Heart right ventricle (tissue), 16 donors: ENCODE measurements at regions not wholly inside any gene's neighbourhood (a gene's known extent, or its start where the extent isn't known, plus 50 kb on each side); places are given as distances from the start of the nearest gene placed in this dataset.
A peak's percentile ranks its signal among the peaks of the same experiment; 100 is the strongest.

Experiments used
- ATAC-seq, 8 donors: fragments of 200-7000 bp; cut with Tn5 transposase; one replicate each; pipeline ENCODE4 v1.9.1; 2020; ENCODE audit warnings: mild to moderate bottlenecking in 8 of 8, moderate library complexity in 8 of 8, moderate number of reproducible peaks in 1 of 8
- DNase-seq, 2 donors: peaks; one replicate each; pipeline ENCODE4 v3.0.0-alpha.2; 2020
- H3K27ac ChIP-seq, 10 donors: fragments of 200-600 bp; sonication (generic) in 2 of 10; one replicate each; pipeline versions ENCODE4 v1.5.0 to v1.8.0; 2020 to 2022; ENCODE audit warnings: mild to moderate bottlenecking in 3 of 10
- H3K27me3 ChIP-seq, 7 donors: fragments of 200-600 bp; one replicate each; pipeline ENCODE4 v1.8.0; 2021 to 2022; ENCODE audit warnings: mild to moderate bottlenecking in 2 of 7
- H3K36me3 ChIP-seq, 9 donors: fragments of 200-600 bp; sonication (generic) in 1 of 9; one replicate each; pipeline versions ENCODE4 v1.5.0 to v1.8.0; 2020 to 2022; ENCODE audit warnings: mild to moderate bottlenecking in 2 of 9
- H3K4me1 ChIP-seq, 9 donors: fragments of 200-600 bp; sonication (generic) in 1 of 9; one replicate each; pipeline versions ENCODE4 v1.5.0 to v1.8.0; 2020 to 2022; ENCODE audit warnings: mild to moderate bottlenecking in 4 of 9
- H3K4me3 ChIP-seq, 10 donors: fragments of 200-600 bp; sonication (generic) in 2 of 10; one replicate each; pipeline versions ENCODE4 v1.5.0 to v1.8.0; 2020 to 2022; ENCODE audit warnings: mild to moderate bottlenecking in 7 of 10, moderate library complexity in 2 of 10
- H3K9me3 ChIP-seq, 11 donors: fragments of 200-600 bp in 10 of 11; sonication (generic) in 2 of 11; one replicate each; pipeline versions ENCODE4 v1.5.0 to v1.8.0; 2013 to 2022; ENCODE audit warnings: mild to moderate bottlenecking in 2 of 11, control low read depth in 1 of 11, moderate library complexity in 1 of 11
- WGBS, 2 donors: extraction: QIAGEN DNeasy Blood & Tissue Kit; methylation state at CpG; one replicate each; pipeline ENCODE4 v1.1.7; 2013; ENCODE audit warnings: inconsistent platforms in 1 of 2; 5-methylcytosine and 5-hydroxymethylcytosine counted together
- intact Hi-C, 10 donors: fragments of 100-400 bp; cut with DNase I; formaldehyde crosslinking; loops; one replicate each; pipeline versions ENCODE4 v1.11.1 to v1.14.2; 2022
- TF ChIP-seq, protein P1 (sequence below), 9 donors: fragments of 200-600 bp; sonication (generic) in 2 of 9; IDR thresholded peaks; one replicate each; pipeline versions ENCODE4 v1.5.0 to v1.8.0; 2021 to 2022; ENCODE audit warnings: antibody characterized with exemption in 9 of 9, mild to moderate bottlenecking in 5 of 9, moderate library complexity in 1 of 9
- donor health status: Arrhythmogenic right ventricular cardiomyopathy.
- donor health status: ischemic (EF 13 %, LVEDD 7.1; RV severe dilation, severe dysfunction).
- donor health status: healthy with polysubstance abuse.
- donor health status: DM: no; HTN: yes; CAD: no.
- donor health status: DM: no; HTN: no; CAD: no.
- donor health status: ischemic (EF 25% LVEDD 6.9; RV normal size, moderate dysfunction).
- donor health status: ischemic (EF 25% LVEDD 5.7; RV mildly dilated, moderate dysfunction).
- donor health status: healthy.
- donor health status: DM: yes; HTN: yes; CAD: no.
- donor health status: Ischemic cardiomyopathy.
- donor health status: ischemic (EF 35%, LVEDD 5.7; RV mildly dilated, moderate dysfunction).
- donor health status: nonischemic (EF 11% LVEDD 7.7; RV severe dilation, severe dysfunction).
- donor health status: DM: yes; HTN: yes; CAD: no.
- donor health status: PGD.
- donor health status: ischemic (EF 29% LVEDD 5.4; RV normal size, mild dysfunction).
- donor health status: nonischemic (EF 23%, LVEDD 6.1; RV moderate dilation, normal function).

DNA sequence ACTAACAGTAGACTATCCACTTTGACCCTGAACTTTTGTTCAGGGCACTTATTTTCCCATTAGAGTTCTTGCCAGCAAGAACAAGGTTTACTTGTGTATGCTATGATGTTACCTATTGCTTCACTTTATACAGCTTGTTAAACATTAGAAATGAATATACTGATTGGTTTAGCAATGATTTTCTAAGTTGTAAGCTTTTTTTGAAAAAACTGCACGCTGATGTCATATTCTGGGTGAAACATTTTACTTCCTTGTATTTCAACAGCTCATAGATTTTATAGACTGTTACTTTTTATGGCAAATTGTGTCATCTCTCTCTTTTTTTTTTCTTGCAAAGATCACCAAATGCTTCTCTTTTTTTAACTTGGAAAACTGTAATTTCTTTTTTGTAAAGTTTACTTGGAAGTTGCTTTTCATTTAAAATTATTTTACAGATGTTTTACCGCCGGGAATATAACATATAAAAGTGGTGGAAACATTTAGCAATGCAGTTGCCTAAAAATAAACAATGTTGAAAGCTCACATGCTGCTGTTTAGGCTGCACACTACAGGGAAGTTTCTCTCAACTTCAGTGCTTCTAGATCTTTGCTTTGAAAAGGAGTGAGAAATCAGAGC lies 215.3 kb upstream of the NFIA start:
- H3K4me3 ChIP-seq, result peak overlapping the region in 5 of 10 donors; percentile 1 to 44 (median 8)
- intact Hi-C loops, result loop anchor here in 2 of 10 donors (10.0 kb wide), 2 partner anchors 88 to 98 kb away; no protein-coding TSS in a partner anchor
- H3K27ac ChIP-seq, result peak overlapping the region in 3 of 10 donors; percentile 1 to 66 (median 11)

GRCh38 chr1:60866226-60866900 lies 216.0 kb upstream of the NFIA start:
- H3K27ac ChIP-seq, result peak overlapping the region in 2 of 10 donors; percentile 11 to 66
- H3K27me3 ChIP-seq, result peaks cover 0 to 5% (median 0%) of the 10 kb centered on the region in 7 donors
- no peaks in the 10 kb centered on the region for H3K9me3 ChIP-seq
- peak overlapping the region in 4 of 10 donors; percentile 1 to 44 (median 17) for H3K4me3 ChIP-seq
- 59 to 67% methylated on average over 13 of the region's 13 CpGs for WGBS, 2 donors
- TF ChIP-seq, protein P1, sequence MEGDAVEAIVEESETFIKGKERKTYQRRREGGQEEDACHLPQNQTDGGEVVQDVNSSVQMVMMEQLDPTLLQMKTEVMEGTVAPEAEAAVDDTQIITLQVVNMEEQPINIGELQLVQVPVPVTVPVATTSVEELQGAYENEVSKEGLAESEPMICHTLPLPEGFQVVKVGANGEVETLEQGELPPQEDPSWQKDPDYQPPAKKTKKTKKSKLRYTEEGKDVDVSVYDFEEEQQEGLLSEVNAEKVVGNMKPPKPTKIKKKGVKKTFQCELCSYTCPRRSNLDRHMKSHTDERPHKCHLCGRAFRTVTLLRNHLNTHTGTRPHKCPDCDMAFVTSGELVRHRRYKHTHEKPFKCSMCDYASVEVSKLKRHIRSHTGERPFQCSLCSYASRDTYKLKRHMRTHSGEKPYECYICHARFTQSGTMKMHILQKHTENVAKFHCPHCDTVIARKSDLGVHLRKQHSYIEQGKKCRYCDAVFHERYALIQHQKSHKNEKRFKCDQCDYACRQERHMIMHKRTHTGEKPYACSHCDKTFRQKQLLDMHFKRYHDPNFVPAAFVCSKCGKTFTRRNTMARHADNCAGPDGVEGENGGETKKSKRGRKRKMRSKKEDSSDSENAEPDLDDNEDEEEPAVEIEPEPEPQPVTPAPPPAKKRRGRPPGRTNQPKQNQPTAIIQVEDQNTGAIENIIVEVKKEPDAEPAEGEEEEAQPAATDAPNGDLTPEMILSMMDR (IDR thresholded peaks at IDR 0.05), result no peak
- DNase-seq (no peak), ATAC-seq (peak in 1 of 8 donors; percentile 32)
- no peaks in the 10 kb centered on the region for H3K36me3 ChIP-seq
- peaks cover 0 to 33% (median 7%) of the 10 kb centered on the region in 9 donors for H3K4me1 ChIP-seq
- intact Hi-C loops, result loop anchor here in 2 of 10 donors (10.0 kb wide), 2 partner anchors 88 to 98 kb away; no protein-coding TSS in a partner anchor

More for the DNA sequence above, 215.3 kb upstream of the NFIA start:
- ATAC-seq (peak in 4 of 8 donors; percentile 35 to 69 (median 48)), DNase-seq (no peak)
- TF ChIP-seq, protein P1 (IDR thresholded peaks at IDR 0.05), result no peak
- Histone ChIP-seq H3K27me3 (peaks cover 0 to 5% (median 0%) of the 10 kb centered on the region in 7 donors), H3K36me3 (no peaks in the 10 kb centered on the region), H3K9me3 (no peaks in the 10 kb centered on the region), H3K4me1 (peaks cover 0 to 28% (median 7%) of the 10 kb centered on the region in 9 donors)
- WGBS, 2 donors, result 35 to 36% methylated on average over 3 of the region's 3 CpGs

GRCh38 chr1:60865166-60865565 lies 217.2 kb upstream of the NFIA start:
- TF ChIP-seq, protein P1 (IDR thresholded peaks at IDR 0.05), result no peak
- Histone ChIP-seq H3K27ac (peak overlapping the region in 1 of 10 donors; percentile 66), H3K36me3 (no peaks in the 10 kb centered on the region), H3K27me3 (peaks cover 0 to 5% (median 0%) of the 10 kb centered on the region in 7 donors), H3K4me1 (peaks cover 0 to 33% (median 7%) of the 10 kb centered on the region in 9 donors), H3K9me3 (no peaks in the 10 kb centered on the region), H3K4me3 (peak overlapping the region in 2 of 10 donors; percentile 26 to 44)
- intact Hi-C loops, result loop anchor here in 2 of 10 donors (10.0 kb wide), 2 partner anchors 90 to 100 kb away; no protein-coding TSS in a partner anchor
- ATAC-seq (no peak), DNase-seq (no peak)
- 52 to 70% methylated on average over 8 of the region's 8 CpGs for WGBS, 2 donors

- ATAC-seq (no peak), DNase-seq (no peak)
- peak overlapping the region in 1 of 10 donors; percentile 66 for H3K27ac ChIP-seq
- 91 to 95% methylated on average over 5 of the region's 5 CpGs for WGBS, 2 donors
- no peak overlapping the region for H3K4me3 ChIP-seq
- no peaks in the 10 kb centered on the region for H3K36me3 ChIP-seq
- no peaks in the 10 kb centered on the region for H3K9me3 ChIP-seq
- H3K4me1 ChIP-seq, result peaks cover 0 to 33% (median 7%) of the 10 kb centered on the region in 9 donors
- H3K27me3 ChIP-seq, result peaks cover 0 to 5% (median 0%) of the 10 kb centered on the region in 7 donors
- intact Hi-C loops, result loop anchor here in 2 of 10 donors (10.0 kb wide), 2 partner anchors 90 to 100 kb away; no protein-coding TSS in a partner anchor
- TF ChIP-seq, protein P1 (IDR thresholded peaks at IDR 0.05), result no peak
Measured at GRCh38 chr1:60864722-60865121, 217.6 kb upstream of the NFIA start.
